ENCODE measurements at regions not wholly inside any gene's neighbourhood (a gene's known extent, or its start where the extent isn't known, plus 50 kb on each side); places are given as distances from the start of the nearest gene placed in this dataset.

GRCh38 chr12:46942579-46942978 lies 116.8 kb upstream of the SLC38A4 start (continued):
- TF ChIP-seq HES1 (IDR thresholded peaks at IDR 0.05; ENCODE audit: low read depth) (no peak), POLR2H (tag; IDR thresholded peaks at IDR 0.05; ENCODE audit: low read depth) (no peak), MXD1 (CRISPR knock-in tag; IDR thresholded peaks at IDR 0.05; ENCODE audit: borderline replicate concordance, poor library complexity, severe bottlenecking) (no peak), CREM (IDR thresholded peaks at IDR 0.05; ENCODE audit: low read depth) (no peak), FOXA1 (IDR thresholded peaks at IDR 0.05; ENCODE audit: borderline replicate concordance) (no peak), NELFE (IDR thresholded peaks at IDR 0.05; ENCODE audit: insufficient read depth, insufficient read length) (no peak), E2F5 (CRISPR knock-in tag; IDR thresholded peaks at IDR 0.05) (no peak), FOXK2 (conservative IDR thresholded peaks at IDR 0.05 in 1 of 2, IDR thresholded peaks at IDR 0.05 in 1 of 2; ENCODE audit: low read depth in 2 of 2) (no peak), BRD9 (IDR thresholded peaks at IDR 0.05; ENCODE audit: low read depth, partially characterized antibody) (no peak), CBX1 (IDR thresholded peaks at IDR 0.05; ENCODE audit: low read depth) (no peak), RAD21 (CRISPR knock-in tag; conservative IDR thresholded peaks at IDR 0.05 in 1 of 2, IDR thresholded peaks at IDR 0.05 in 1 of 2) (no peak), POLR2G (IDR thresholded peaks at IDR 0.05; ENCODE audit: low read depth, low read length) (no peak), TOE1 (IDR thresholded peaks at IDR 0.05; ENCODE audit: borderline replicate concordance) (no peak), TOE1 (CRISPR knock-in tag; IDR thresholded peaks at IDR 0.05; ENCODE audit: borderline replicate concordance, low read depth) (no peak)

All from K562 (cell line).